Spleen (tissue), 7 donors: ENCODE measurements at regions not wholly inside any gene's neighbourhood (a gene's known extent, or its start where the extent isn't known, plus 50 kb on each side); places are given as distances from the start of the nearest gene placed in this dataset.

Source experiments
- POLR2A ChIP-seq, 3 donors: fragments of 450-650 bp; IDR thresholded peaks; one replicate each; pipeline ENCODE4 v1.5.1; 2017; ENCODE audit warnings: antibody characterized with exemption in 3 of 3, mild to moderate bottlenecking in 1 of 3
- POLR2AphosphoS5 ChIP-seq, 3 donors: sonication (generic); formaldehyde crosslinking; IDR thresholded peaks; one replicate each; pipeline ENCODE4 v1.5.1; 2017; ENCODE audit warnings: antibody characterized with exemption in 3 of 3
- TF ChIP-seq, protein P1 (sequence below), 11 experiments: fragments of 200-600 bp in 7 of 11; fragments of 450-650 bp in 4 of 11; sonication (generic) in 4 of 11; IDR thresholded peaks in 8 of 11; conservative IDR thresholded peaks in 3 of 11; 1 replicate in 7 of 11; 2 replicates in 4 of 11; pipeline versions ENCODE4 v1.4.0 to v1.8.0; 2016 to 2021; ENCODE audit warnings: antibody characterized with exemption in 11 of 11, inconsistent platforms in 4 of 11, mild to moderate bottlenecking in 1 of 11
- donor health status: DM: no; HTN: no; CAD: no; lungs with moderate emphysema.
- donor health status: DM: no; HTN: no; CAD: no.
- donor health status: DM: no; HTN: no; CAD: no.

DNA sequence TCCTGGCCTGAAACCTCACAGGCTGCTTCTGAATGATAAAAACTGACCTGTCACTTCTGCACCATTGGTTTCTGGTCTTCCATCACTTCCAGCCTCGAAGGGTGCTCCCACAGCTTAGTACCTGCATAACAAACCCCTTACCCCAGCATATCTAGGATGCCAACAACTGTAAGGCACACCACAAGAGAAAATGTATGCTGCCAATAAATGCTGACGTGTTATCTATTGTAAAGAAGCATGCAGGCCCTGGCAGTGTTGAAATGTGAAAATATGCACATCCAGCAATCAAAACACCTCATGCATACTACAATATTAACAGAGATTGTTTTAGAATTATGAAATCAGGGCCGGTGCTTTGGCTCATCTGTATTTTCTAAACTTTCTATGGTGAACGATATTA, 242.0 kb upstream of the NSMCE3 start:
- TF ChIP-seq, protein P1, sequence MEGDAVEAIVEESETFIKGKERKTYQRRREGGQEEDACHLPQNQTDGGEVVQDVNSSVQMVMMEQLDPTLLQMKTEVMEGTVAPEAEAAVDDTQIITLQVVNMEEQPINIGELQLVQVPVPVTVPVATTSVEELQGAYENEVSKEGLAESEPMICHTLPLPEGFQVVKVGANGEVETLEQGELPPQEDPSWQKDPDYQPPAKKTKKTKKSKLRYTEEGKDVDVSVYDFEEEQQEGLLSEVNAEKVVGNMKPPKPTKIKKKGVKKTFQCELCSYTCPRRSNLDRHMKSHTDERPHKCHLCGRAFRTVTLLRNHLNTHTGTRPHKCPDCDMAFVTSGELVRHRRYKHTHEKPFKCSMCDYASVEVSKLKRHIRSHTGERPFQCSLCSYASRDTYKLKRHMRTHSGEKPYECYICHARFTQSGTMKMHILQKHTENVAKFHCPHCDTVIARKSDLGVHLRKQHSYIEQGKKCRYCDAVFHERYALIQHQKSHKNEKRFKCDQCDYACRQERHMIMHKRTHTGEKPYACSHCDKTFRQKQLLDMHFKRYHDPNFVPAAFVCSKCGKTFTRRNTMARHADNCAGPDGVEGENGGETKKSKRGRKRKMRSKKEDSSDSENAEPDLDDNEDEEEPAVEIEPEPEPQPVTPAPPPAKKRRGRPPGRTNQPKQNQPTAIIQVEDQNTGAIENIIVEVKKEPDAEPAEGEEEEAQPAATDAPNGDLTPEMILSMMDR (IDR thresholded peaks at IDR 0.05 in 8 of 11, conservative IDR thresholded peaks at IDR 0.05 in 3 of 11) = no peak
- TF ChIP-seq POLR2AphosphoS5 (IDR thresholded peaks at IDR 0.05) = no peak
- TF ChIP-seq POLR2A (IDR thresholded peaks at IDR 0.05) = no peak
